GM08714 (cell line): ENCODE measurements at regions not wholly inside any gene's neighbourhood (a gene's known extent, or its start where the extent isn't known, plus 50 kb on each side); places are given as distances from the start of the nearest gene placed in this dataset.

Source experiments
- H3K4me3 ChIP-seq: fragments of 200-500 bp; sonication (Bioruptor generic); 2 replicates; pipeline ENCODE4 v1.5.1; 2014; ENCODE audit warnings: mild to moderate bottlenecking, low read length, inconsistent platforms
- ZNF274 ChIP-seq: IDR thresholded peaks from 2 replicates; pipeline ENCODE4 v1.6.1; 2012; ENCODE audit warnings: mild to moderate bottlenecking, low read depth, low read length

DNA sequence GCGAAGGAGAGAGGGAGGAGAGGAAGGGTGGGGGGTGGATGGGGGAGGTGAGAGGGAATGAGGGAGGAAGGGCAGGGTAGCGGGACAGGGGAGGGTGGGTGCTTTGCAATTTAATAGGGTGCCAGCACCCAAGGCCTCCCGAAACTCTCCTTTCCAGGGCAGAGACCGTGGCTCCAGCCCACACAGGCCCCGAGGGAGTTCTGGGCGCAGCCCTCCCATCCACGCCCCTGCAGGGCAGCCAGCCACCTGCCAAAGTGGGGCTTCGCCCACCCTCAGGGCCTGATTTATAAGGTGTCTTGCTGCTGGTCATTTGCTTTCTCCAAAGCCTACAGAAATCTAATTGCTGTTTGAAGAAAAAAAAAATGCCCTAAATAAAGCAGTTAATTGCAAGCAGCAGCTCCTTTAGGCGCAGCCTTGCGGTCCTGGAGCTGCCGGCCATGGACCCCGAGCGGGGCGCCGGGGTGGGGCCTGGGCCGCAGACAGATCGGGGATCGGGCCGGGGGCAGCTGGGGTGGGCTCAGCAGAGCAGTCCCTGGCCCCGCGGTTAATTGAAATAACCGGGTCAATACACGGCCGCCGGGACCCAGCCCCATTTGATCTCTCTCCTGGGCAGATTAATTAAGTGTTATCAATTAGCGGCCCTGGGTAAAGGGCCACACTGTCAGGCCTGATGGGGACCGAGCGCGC lies 106.0 kb upstream of the NKX1-1 start:
- no peak for TF ChIP-seq ZNF274

DNA sequence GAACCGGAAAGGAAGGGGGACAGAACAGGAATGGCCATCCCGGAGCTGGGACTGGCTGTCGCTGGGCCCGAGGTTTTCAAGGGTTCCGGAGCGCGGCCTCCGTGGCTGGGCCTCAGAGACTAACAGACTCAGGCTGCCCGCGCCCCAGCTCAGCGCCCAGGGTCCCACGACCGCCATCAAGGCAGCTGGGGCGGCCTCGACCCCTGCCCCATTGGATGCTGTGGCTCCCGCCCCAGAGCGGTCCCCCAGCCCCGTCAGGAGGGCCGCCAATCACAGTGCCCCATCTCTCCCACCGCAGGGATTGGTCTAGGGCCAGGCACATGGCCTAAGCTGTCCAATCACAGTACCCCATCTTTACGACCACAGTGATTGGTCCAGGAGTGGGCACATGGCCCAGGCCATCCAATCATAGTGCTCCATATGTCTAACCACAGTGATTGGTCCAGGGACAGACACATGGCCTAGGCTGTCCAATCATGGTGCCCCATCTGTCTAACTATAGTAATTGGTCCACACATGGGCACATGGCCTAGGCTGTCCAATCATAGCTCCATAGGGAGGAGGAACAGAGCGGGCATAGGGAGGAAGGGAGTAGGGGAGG lies 105.3 kb upstream of the NKX1-1 start:
- H3K4me3 ChIP-seq, result no peak overlapping the region
- TF ChIP-seq ZNF274, result no peak

More for the DNA sequence above, 106.0 kb upstream of the NKX1-1 start:
- H3K4me3 ChIP-seq, result no peak overlapping the region

DNA sequence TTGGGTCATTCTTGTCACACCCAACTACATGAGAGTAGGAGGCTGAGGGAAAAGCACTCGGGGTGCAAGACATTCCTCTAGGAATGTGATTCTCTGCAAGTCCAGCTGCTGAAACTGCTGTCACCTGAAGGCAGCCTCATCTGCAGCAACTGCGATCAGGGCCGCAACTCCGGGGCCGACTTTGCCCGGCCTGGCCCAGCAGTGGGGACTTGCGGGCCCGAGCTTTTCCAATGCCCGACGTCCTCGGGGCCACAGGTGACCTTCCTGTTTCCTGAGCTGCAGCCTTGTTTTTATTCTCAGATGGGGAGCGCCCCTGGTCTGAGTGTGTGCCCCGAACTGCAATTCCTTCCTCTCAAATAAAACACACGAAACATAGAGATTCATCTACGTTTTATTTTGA lies 104.7 kb upstream of the NKX1-1 start:
- no peak for TF ChIP-seq ZNF274

DNA sequence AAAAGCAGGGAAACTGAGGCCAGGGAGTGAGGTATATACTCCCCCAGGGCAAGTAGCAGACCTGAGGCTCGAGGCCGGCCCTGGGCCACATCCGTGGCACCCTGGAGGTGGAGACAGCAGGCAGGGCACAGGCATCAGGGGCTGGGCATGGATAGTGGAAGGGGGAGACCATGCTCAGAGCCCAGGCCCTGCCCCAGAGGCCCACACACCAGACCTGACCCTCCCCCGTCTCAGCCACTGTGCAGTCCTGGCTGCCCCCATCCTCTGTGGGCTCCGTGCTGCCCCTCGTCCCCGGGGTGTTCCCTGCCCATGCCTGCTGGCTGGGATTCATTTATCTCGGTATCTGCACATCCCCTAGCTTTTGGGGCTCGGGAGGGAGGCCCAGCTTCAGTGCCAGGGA lies 103.1 kb upstream of the NKX1-1 start:
- no peak overlapping the region for H3K4me3 ChIP-seq
- TF ChIP-seq ZNF274, result no peak

More for the DNA sequence above, 104.7 kb upstream of the NKX1-1 start:
- H3K4me3 ChIP-seq, result no peak overlapping the region

DNA sequence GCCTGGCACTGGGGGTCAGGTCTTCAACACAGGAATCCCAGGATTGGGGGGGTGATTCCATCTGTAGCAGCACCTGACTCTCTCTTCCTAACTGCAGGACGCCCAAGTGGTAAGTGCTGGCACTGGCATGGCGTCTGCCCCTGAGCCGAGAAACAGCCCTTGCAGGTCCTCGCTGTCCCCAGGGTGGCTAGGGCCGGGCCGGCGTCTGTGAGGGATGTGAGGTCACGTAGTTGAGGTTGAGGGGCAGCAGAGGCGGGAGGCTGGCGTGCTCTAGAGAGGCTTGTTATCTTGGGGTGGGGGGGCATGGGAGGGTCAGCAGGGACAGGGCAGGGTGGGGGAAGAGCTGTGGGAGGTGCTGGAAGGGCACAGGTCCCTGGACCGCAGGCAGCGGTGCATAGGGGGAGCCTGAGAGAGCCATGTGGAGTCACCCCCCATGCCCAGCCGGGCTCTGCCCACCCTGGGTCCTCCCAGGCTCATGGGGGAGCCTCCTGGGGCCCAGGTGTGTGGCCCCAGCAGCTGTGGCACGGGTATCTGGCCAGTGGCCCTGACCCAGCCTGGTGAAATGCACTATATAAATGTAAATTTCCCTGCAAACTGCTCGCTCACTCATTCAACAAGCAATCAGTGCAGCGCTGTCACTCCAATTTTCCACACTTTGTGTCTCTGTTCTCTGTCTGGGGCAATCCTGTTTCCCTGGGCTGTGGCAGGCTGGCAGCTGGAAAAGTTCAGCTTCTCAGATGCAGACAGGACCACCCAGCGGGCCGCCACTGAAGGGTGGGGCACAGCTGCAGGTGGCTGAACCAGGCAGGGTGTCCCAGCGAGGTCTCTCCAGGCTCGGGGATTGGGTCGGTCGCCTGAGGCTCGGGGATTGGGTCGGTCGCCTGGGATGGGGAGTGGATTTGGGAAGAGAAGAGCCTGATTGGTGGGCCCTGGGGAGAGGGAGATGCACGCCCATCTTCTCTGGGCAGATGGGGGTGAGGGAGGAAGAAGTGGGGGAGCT lies 102.2 kb upstream of the NKX1-1 start:
- no peak overlapping the region for H3K4me3 ChIP-seq
- no peak for TF ChIP-seq ZNF274

DNA sequence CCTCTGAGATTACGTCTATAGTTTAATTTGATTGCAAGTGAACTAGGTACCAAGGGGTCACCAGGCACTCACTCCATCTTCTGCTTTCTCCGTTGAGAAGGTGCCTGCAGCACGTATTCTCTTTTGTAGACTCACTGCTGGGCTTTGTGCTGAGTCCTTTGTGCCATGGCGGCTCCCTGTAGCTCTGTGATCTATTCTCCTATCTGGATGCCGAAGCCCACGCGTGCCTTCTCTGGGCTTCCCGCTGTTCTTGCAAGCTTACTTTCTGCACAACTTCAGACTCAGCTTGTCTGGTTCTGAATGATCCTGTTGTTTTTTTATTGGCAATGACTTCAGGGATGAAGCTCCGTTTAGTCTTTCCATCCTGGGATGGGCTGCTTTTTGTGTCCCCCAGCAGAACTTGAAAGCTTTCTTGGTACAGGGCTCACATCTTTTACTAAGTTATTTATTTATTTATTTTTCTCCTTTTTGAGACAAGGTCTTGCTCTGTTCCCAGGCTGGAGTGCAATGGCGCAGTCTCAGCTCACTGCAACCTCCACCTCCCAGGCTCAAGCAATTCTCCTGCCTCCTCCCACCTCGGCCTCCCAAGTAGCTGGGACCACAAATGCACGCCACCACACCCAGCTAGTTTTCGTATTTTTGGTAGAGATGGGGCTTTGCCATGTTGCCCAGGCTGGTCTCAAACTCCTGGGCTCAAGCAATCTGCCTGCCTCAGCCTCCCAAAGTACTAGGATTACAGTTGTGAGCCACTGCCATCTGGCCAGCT lies 100.9 kb upstream of the NKX1-1 start:
- no peak for TF ChIP-seq ZNF274
- no peak overlapping the region for H3K4me3 ChIP-seq

DNA sequence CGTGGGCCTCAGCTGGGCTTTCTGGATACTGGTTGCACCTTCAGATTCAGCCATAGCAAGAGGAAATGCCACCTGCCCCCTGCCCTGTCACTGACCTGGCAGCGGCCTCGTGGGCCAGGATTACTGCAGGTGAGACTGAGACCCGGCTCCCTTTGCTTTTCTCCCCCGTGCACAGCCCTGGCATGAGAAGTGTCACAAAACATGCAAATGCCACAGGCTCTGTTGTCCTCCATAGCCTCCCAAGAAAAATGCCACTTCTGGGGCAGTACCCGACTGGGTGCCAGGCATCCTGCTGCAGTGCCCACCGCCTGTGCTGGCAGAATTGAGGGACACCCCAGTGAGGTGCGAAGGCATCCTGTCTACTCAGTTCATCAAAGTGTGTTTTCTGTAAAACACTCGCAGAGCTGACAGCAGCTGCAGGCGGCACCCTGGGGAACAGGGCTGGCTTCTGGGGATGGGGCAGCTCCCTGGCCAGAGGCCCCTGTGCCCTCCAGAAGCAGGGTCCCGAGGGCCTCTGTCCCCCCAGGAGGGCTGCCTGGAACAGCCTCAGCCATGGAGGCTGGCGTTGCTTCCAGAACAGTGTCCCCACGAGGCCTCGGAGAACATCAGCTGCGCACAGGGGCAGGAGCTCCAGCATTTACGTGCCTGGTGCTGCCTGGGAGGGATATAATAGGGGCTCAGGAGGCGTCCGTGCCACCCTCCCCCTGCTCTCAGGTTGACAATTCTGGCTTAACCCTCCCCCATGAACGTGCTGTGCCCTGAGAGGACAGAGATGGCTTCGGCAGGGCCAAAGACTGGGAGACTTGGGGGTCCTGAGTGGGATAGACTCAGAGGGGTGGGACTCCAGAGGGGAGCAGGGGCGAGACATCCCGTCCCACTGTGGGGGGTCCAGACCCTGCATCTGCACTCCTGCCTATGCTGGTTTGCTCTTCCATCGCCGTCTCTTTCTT lies 99.5 kb upstream of the NKX1-1 start:
- TF ChIP-seq ZNF274, result no peak
- H3K4me3 ChIP-seq, result no peak overlapping the region

DNA sequence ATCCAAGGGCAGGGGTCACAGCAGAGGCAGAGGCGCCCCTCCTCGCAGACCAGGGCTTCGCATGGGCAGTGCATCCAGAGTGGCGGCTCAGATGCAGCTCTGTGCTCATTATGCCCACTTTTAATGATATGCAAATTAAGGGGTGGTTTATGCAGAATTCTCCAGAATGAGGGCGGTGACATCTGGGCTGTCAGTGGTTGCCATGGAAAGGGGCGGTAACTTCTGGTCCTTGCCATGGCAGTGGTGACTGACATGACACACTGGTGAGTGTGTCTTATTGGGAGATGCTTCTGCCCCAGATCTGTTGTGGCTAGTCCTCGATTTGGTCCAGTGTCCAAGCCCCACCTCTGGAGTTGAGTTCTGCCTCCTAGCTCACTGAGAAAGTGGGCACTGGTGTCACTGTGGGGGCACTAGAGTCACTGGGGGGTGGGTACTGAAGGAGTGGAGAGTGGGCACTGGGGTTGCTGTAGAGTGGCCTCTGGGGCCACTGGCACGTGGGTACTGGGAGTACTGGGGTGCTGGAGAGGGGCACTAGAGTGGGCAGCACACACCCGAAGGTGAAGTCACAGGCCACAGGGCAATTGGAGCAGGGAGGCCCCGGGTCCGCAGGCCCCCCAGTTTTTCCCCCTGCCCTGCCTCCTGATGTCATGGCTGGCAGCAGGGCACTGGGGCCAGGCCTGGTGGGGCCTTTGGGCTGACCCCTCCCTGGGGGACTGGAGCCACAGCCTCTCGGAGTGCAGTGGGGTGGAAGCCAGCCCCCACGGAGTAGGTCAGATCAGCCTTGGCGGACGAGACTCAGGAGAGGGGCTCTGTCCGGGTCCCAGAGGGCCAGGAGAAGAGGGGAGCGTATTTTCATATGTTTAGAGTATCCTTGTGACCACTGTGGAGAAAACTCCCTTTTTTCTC lies 98.6 kb upstream of the NKX1-1 start:
- no peak overlapping the region for H3K4me3 ChIP-seq
- TF ChIP-seq ZNF274, result no peak

DNA sequence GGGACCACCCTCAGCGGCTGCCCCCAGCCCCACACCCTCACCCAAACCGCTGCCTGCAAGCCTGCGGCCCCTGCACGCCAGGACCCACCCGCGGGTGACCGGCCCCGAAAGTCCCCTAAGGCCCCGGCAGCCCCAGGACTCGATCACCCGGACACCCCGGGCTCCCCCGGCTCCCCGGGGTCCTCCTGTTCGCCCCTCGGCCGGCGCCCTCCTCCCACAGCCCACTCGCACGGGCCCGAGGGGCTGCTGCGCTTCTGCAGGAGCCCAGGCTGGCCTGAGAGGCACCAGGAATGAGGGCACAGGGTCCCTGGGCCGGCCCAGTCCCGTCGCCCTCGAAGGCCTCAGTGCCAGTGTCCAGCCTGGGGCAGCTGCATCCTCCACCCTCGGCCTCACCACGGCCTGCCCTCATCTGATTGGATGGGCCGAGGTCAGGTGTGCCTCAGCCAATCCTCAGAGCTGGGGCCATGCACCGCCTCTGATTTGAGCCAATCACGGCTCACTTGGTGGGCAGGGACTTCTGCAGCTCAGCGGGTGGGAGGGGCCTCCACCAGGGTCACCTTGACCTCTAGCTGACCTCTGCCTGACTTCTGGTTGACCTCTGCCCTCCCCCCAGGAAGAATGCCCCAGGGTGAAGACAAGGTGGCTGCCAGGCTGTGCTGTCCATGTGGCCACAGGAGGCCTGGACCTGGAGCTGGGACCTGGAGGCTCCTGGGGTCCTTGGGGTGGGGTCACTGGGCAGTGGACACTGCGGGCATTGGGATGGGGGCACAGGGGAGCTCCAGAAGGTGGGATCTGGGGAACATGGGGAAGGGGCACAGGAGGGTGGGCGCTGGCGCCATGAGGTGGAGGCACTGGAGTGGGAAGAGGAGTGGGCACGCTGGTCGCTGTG lies 97.6 kb upstream of the NKX1-1 start:
- TF ChIP-seq ZNF274, result no peak

DNA sequence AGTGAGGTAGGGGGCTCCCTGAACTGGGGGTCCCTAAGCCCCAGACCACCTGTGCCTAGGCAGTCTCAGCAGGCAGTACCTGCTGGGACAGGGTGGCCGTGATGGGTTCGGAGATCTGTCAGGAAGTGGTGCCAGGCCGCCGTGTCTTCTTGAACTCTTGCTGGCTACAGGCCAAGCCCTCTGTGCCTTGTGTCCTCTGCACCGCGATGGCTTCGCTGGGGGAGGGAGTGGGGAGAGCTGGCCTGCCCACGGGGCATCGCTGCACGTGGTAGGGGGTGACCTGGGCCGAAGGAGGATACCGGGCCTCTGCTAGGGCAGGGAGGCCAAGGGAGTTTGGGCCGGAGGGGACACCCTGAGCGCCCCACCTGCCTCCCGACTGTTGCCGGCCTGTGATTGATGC lies 96.7 kb upstream of the NKX1-1 start:
- no peak for TF ChIP-seq ZNF274
- H3K4me3 ChIP-seq, result no peak overlapping the region

More for the DNA sequence above, 97.6 kb upstream of the NKX1-1 start:
- H3K4me3 ChIP-seq, result no peak overlapping the region

DNA sequence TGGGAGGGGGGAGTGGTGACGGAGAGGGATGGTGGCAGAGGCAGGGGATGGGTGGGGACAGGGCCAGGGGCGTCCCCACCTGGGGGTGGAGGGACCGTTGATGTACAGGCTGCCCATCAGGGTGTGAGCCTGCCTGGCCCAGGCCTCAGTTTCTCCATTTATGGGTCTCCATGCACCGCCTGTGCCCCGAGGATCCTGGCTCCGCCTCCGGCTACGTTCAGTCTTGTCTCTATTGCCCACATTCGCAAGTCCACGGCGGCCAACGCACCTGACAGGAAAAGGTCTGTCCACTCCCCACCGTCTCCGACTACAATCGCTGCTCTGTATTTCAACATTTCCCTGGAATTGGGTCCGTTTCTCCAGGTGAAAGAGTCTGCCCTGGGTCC lies 96.3 kb upstream of the NKX1-1 start:
- no peak for TF ChIP-seq ZNF274
- H3K4me3 ChIP-seq, result no peak overlapping the region
